ENCODE measurements at regions not wholly inside any gene's neighbourhood (a gene's known extent, or its start where the extent isn't known, plus 50 kb on each side); places are given as distances from the start of the nearest gene placed in this dataset.

GRCh38 chr2:7703543-7704144 lies 786.4 kb downstream of the RNF144A start:
- H2AFZ ChIP-seq (ENCODE audit: low read length): no peak overlapping the region
- no peaks in the 10 kb centered on the region for H3K9me3 ChIP-seq (ENCODE audit: insufficient read depth, low read depth, low read length)
- H3F3A ChIP-seq (ENCODE audit: low read depth): no peaks in the 10 kb centered on the region
- H3K4me2 ChIP-seq (ENCODE audit: low read depth, low read length, poor library complexity, severe bottlenecking): no peak overlapping the region
- no peaks in the 10 kb centered on the region for H4K20me1 ChIP-seq (ENCODE audit: insufficient read depth, low read length, poor library complexity, severe bottlenecking)
- H3K4me3 ChIP-seq (ENCODE audit: low read length, poor library complexity, severe bottlenecking): no peak overlapping the region
- no peaks in the 10 kb centered on the region for H3K27me3 ChIP-seq (ENCODE audit: insufficient read depth, low read length, poor library complexity, severe bottlenecking)
- H3K4me1 ChIP-seq (ENCODE audit: insufficient read depth, low read length, poor library complexity, severe bottlenecking): no peaks in the 10 kb centered on the region
- TF ChIP-seq, protein P1, sequence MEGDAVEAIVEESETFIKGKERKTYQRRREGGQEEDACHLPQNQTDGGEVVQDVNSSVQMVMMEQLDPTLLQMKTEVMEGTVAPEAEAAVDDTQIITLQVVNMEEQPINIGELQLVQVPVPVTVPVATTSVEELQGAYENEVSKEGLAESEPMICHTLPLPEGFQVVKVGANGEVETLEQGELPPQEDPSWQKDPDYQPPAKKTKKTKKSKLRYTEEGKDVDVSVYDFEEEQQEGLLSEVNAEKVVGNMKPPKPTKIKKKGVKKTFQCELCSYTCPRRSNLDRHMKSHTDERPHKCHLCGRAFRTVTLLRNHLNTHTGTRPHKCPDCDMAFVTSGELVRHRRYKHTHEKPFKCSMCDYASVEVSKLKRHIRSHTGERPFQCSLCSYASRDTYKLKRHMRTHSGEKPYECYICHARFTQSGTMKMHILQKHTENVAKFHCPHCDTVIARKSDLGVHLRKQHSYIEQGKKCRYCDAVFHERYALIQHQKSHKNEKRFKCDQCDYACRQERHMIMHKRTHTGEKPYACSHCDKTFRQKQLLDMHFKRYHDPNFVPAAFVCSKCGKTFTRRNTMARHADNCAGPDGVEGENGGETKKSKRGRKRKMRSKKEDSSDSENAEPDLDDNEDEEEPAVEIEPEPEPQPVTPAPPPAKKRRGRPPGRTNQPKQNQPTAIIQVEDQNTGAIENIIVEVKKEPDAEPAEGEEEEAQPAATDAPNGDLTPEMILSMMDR (conservative IDR thresholded peaks at IDR 0.05; ENCODE audit: low read length): no peak
- no peak for TF ChIP-seq EZH2phosphoT487 (IDR thresholded peaks at IDR 0.05; ENCODE audit: borderline replicate concordance)
- H3K79me2 ChIP-seq (ENCODE audit: insufficient read depth, low read length): no peaks in the 10 kb centered on the region
- H3K9me2 ChIP-seq (replicated peaks; ENCODE audit: low read depth, low read length): no peaks in the 10 kb centered on the region
- H3K9ac ChIP-seq (ENCODE audit: low read depth, low read length, poor library complexity, severe bottlenecking): no peak overlapping the region
- no peaks in the 10 kb centered on the region for H3K36me3 ChIP-seq (ENCODE audit: insufficient read depth, low read length)

GRCh38 chr2:7704296-7704865 lies 787.2 kb downstream of the RNF144A start:
- H3K27me3 ChIP-seq (ENCODE audit: insufficient read depth, low read length, poor library complexity, severe bottlenecking): no peaks in the 10 kb centered on the region
- no peak overlapping the region for H2AFZ ChIP-seq (ENCODE audit: low read length)
- no peak overlapping the region for H3K4me2 ChIP-seq (ENCODE audit: low read depth, low read length, poor library complexity, severe bottlenecking)
- H3F3A ChIP-seq (ENCODE audit: low read depth): no peaks in the 10 kb centered on the region
- TF ChIP-seq EZH2phosphoT487 (IDR thresholded peaks at IDR 0.05; ENCODE audit: borderline replicate concordance): no peak
- TF ChIP-seq, protein P1 (conservative IDR thresholded peaks at IDR 0.05; ENCODE audit: low read length): no peak
- H3K9me3 ChIP-seq (ENCODE audit: insufficient read depth, low read depth, low read length): no peaks in the 10 kb centered on the region
- H3K79me2 ChIP-seq (ENCODE audit: insufficient read depth, low read length): no peaks in the 10 kb centered on the region
- H4K20me1 ChIP-seq (ENCODE audit: insufficient read depth, low read length, poor library complexity, severe bottlenecking): no peaks in the 10 kb centered on the region
- no peak overlapping the region for H3K9ac ChIP-seq (ENCODE audit: low read depth, low read length, poor library complexity, severe bottlenecking)
- no peaks in the 10 kb centered on the region for H3K36me3 ChIP-seq (ENCODE audit: insufficient read depth, low read length)
- no peaks in the 10 kb centered on the region for H3K9me2 ChIP-seq (replicated peaks; ENCODE audit: low read depth, low read length)
- no peak overlapping the region for H3K4me3 ChIP-seq (ENCODE audit: low read length, poor library complexity, severe bottlenecking)
- no peaks in the 10 kb centered on the region for H3K4me1 ChIP-seq (ENCODE audit: insufficient read depth, low read length, poor library complexity, severe bottlenecking)

DNA sequence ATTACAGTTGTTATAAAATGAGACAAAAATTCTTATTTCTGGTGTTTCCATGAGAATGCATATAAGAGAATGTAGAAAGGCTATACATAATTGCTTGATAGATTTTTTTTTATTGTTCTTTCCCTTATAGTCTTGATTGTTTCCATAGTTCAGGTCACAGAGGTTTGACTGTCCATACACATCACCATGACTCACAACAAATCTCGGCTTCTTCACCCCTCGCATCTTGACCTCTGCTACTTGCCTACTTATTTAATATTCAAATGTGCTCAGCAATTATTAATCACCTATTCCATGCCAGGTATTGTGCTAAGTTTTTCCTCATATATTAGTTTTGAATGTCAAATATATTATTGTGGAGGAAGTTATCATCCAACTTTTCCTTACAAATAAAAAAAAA lies 789.6 kb downstream of the RNF144A start:
- TF ChIP-seq, protein P1 (conservative IDR thresholded peaks at IDR 0.05; ENCODE audit: low read length): no peak
- no peak for TF ChIP-seq EZH2phosphoT487 (IDR thresholded peaks at IDR 0.05; ENCODE audit: borderline replicate concordance)
- Histone ChIP-seq H3K9ac (ENCODE audit: low read depth, low read length, poor library complexity, severe bottlenecking) (no peak overlapping the region), H3K9me3 (ENCODE audit: insufficient read depth, low read depth, low read length) (no peaks in the 10 kb centered on the region), H3K9me2 (replicated peaks; ENCODE audit: low read depth, low read length) (no peaks in the 10 kb centered on the region), H2AFZ (ENCODE audit: low read length) (no peak overlapping the region), H3K27me3 (ENCODE audit: insufficient read depth, low read length, poor library complexity, severe bottlenecking) (no peaks in the 10 kb centered on the region), H3F3A (ENCODE audit: low read depth) (no peaks in the 10 kb centered on the region), H3K79me2 (ENCODE audit: insufficient read depth, low read length) (no peaks in the 10 kb centered on the region), H3K4me3 (ENCODE audit: low read length, poor library complexity, severe bottlenecking) (no peak overlapping the region), H3K36me3 (ENCODE audit: insufficient read depth, low read length) (no peaks in the 10 kb centered on the region), H4K20me1 (ENCODE audit: insufficient read depth, low read length, poor library complexity, severe bottlenecking) (no peaks in the 10 kb centered on the region), H3K4me1 (ENCODE audit: insufficient read depth, low read length, poor library complexity, severe bottlenecking) (no peaks in the 10 kb centered on the region), H3K4me2 (ENCODE audit: low read depth, low read length, poor library complexity, severe bottlenecking) (no peak overlapping the region)

Measured in Loucy (cell line).